Adrenal gland (tissue), 5 donors: ENCODE measurements at regions not wholly inside any gene's neighbourhood (a gene's known extent, or its start where the extent isn't known, plus 50 kb on each side); places are given as distances from the start of the nearest gene placed in this dataset.

ENCODE experiments used
- POLR2A ChIP-seq, 2 donors: fragments of 450-650 bp; IDR thresholded peaks; one replicate each; pipeline ENCODE4 v1.6.1; 2017; ENCODE audit warnings: antibody characterized with exemption in 2 of 2, mild to moderate bottlenecking in 2 of 2, moderate library complexity in 1 of 2
- TF ChIP-seq, protein P1 (sequence below), 6 experiments: fragments of 450-650 bp in 4 of 6; fragments of 200-600 bp in 2 of 6; sonication (generic) in 1 of 6; IDR thresholded peaks; 1 replicate in 5 of 6; 2 replicates in 1 of 6; pipeline versions ENCODE4 v1.5.1 to v1.8.0; 2016 to 2021; ENCODE audit warnings: antibody characterized with exemption in 6 of 6, mild to moderate bottlenecking in 2 of 6, moderate library complexity in 1 of 6
- donor health status: DM: no; HTN: no; CAD: no.

DNA sequence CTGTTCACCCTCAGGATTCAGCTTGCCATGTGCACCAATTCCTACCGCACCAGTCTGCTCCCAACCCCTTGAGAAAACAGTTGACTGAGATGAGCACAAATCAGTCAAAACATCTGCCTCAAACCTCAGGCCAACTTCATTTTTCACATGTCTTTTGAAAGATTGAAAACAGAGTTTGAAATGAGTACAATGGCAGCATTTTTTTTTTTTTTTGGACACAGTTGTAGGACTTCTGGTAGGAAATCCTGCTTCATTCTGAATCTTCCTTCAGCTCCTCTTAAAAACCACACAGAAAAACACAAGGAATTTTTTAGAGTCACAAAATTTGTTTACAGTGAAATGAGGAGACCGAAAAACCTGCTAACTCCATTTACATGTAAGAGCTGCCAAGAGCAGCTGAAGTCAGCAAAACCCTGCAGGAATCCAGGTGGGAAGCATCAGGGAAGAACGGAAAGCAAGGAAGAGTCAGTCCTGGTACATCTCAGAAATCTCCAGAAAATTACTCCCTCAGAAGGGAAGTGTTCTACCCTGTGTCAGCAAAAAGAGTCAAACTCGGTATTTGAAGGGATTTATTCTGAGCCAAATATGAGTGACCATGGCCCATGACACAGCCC, 100.3 kb upstream of the TMTC1 start:
- TF ChIP-seq, protein P1, sequence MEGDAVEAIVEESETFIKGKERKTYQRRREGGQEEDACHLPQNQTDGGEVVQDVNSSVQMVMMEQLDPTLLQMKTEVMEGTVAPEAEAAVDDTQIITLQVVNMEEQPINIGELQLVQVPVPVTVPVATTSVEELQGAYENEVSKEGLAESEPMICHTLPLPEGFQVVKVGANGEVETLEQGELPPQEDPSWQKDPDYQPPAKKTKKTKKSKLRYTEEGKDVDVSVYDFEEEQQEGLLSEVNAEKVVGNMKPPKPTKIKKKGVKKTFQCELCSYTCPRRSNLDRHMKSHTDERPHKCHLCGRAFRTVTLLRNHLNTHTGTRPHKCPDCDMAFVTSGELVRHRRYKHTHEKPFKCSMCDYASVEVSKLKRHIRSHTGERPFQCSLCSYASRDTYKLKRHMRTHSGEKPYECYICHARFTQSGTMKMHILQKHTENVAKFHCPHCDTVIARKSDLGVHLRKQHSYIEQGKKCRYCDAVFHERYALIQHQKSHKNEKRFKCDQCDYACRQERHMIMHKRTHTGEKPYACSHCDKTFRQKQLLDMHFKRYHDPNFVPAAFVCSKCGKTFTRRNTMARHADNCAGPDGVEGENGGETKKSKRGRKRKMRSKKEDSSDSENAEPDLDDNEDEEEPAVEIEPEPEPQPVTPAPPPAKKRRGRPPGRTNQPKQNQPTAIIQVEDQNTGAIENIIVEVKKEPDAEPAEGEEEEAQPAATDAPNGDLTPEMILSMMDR (IDR thresholded peaks at IDR 0.05) = no peak
- no peak for TF ChIP-seq POLR2A (IDR thresholded peaks at IDR 0.05)
